ENCODE measurements at regions not wholly inside any gene's neighbourhood (a gene's known extent, or its start where the extent isn't known, plus 50 kb on each side); places are given as distances from the start of the nearest gene placed in this dataset.

DNA sequence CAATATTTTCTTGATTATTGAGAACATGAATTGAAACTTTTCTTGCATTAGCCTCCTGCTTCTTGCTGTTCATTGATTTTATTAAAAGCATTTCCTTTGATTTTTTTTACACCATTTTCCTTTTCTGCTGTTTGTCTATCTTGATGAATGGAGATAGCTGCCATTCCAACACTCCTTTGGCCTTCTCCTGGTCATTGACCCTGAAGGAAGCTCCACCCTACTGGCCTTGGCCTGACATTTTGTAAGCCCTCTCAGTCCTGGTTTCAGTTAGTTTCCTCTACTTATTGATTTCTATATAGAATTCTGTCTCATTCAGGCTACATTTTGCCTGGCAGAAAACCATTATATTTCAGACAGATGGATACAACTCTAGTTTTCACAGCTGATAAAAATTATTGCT, 115.1 kb upstream of the DMRTA1 start:
- H3K9me3 Mint-ChIP-seq (ENCODE audit: low read depth, unreplicated experiment) = no peaks in the 10 kb centered on the region
- peaks cover 8% of the 10 kb centered on the region for H3K4me1 Mint-ChIP-seq (ENCODE audit: low read depth, unreplicated experiment)
- TF ChIP-seq, protein P1, sequence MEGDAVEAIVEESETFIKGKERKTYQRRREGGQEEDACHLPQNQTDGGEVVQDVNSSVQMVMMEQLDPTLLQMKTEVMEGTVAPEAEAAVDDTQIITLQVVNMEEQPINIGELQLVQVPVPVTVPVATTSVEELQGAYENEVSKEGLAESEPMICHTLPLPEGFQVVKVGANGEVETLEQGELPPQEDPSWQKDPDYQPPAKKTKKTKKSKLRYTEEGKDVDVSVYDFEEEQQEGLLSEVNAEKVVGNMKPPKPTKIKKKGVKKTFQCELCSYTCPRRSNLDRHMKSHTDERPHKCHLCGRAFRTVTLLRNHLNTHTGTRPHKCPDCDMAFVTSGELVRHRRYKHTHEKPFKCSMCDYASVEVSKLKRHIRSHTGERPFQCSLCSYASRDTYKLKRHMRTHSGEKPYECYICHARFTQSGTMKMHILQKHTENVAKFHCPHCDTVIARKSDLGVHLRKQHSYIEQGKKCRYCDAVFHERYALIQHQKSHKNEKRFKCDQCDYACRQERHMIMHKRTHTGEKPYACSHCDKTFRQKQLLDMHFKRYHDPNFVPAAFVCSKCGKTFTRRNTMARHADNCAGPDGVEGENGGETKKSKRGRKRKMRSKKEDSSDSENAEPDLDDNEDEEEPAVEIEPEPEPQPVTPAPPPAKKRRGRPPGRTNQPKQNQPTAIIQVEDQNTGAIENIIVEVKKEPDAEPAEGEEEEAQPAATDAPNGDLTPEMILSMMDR (IDR thresholded peaks at IDR 0.05; ENCODE audit: unreplicated experiment) = no peak
- no peak overlapping the region for H3K4me3 Mint-ChIP-seq (ENCODE audit: low read depth, unreplicated experiment)
- CTCF ChIA-PET = no interaction called here
- BruUV-seq (replicated peaks) = no TSS peak
- intact Hi-C loops (cut with micrococcal nuclease; ENCODE audit: unreplicated experiment) = no loop called here
- H3K27me3 Mint-ChIP-seq (ENCODE audit: unreplicated experiment) = no peaks in the 10 kb centered on the region
- H3K36me3 Mint-ChIP-seq (ENCODE audit: insufficient read depth, unreplicated experiment) = no peaks in the 10 kb centered on the region
- H3K27ac Mint-ChIP-seq (ENCODE audit: unreplicated experiment) = no peak overlapping the region
- no peak for DNase-seq

DNA sequence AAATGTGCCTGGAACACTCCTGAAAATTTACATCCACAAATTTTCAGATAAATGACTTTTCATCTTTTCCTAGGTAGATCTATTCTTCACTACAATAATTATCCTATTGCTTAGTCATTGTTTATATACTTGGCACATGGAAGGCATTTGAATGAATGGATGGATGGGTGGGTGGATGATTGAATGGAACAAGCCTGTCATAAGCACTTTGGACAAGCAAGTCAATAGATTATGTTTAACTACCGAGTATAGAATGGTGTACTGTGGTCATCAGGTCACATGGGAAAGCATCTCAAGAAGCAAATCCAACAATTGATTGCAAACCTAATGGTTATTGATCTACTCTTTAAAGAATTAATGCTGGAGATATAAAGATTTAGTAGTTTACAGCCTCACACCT, 114.4 kb upstream of the DMRTA1 start:
- Mint-ChIP-seq H3K4me3 (ENCODE audit: low read depth, unreplicated experiment) (no peak overlapping the region), H3K27me3 (ENCODE audit: unreplicated experiment) (no peaks in the 10 kb centered on the region), H3K36me3 (ENCODE audit: insufficient read depth, unreplicated experiment) (no peaks in the 10 kb centered on the region), H3K4me1 (ENCODE audit: low read depth, unreplicated experiment) (peaks cover 8% of the 10 kb centered on the region), H3K27ac (ENCODE audit: unreplicated experiment) (no peak overlapping the region), H3K9me3 (ENCODE audit: low read depth, unreplicated experiment) (no peaks in the 10 kb centered on the region)
- DNase-seq = no peak
- CTCF ChIA-PET = no interaction called here
- TF ChIP-seq, protein P1 (IDR thresholded peaks at IDR 0.05; ENCODE audit: unreplicated experiment) = no peak
- intact Hi-C loops (cut with micrococcal nuclease; ENCODE audit: unreplicated experiment) = no loop called here
- BruUV-seq (replicated peaks) = no TSS peak

DNA sequence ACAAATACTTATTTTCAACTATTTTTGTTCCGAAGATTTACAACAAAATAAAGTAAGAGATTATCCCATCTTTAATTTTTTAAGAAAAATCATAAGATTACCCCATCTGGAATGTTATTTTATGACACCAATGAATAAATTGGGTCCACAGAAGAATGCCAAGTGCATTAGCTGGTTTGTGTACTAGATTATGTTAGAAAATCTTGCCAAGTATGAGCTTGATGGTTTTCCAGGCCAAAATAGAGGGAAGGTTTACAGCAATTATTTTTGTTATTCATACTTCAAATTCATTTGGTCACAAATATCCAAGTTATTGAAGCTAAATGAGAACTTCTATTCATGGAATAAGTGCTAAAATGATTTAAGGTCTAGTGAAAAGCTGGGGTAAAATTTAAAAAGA, 109.4 kb upstream of the DMRTA1 start:
- CTCF ChIA-PET = interaction anchor here (0.8 to 1.0 kb wide), 2 partner anchors 27 to 30 kb away, joined by 3 read pairs; no protein-coding TSS in a partner anchor

DNA sequence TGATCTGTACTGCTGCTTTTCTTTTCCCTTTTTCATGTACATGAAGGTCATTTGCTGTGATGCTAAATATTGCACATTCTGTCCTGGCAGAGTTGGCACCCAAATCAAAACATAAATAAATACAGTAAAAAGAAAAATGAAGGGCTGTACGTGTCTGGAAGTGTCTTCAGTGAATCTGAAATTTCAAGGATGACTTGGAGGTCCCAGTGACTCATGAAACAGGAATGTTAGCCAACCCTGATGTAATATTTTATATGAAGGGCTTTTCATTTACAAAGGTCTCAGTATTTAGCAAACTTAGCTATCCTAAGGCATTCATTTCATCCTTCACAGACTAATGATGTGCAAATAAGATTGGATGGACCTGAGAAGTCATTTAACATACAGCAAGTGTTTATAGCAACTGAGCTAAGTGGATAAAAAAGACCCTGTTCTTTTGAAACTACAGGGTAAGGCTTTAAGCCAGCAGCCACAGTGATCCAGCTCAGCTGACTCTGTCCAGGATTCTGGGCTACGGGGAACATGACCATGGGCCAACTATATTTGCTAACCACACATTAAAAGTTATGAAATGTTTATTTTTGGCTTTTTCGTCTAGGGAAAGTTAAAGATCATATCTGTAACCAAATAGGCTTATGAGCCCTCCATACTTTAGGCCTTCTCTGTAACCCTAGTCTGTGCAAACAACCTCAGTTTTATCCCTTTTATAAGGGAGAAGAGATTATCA, 104.0 kb upstream of the DMRTA1 start:
- intact Hi-C loops (cut with micrococcal nuclease; ENCODE audit: unreplicated experiment) = no loop called here
- Mint-ChIP-seq H3K36me3 (ENCODE audit: insufficient read depth, unreplicated experiment) (no peaks in the 10 kb centered on the region), H3K27ac (ENCODE audit: unreplicated experiment) (no peak overlapping the region), H3K4me3 (ENCODE audit: low read depth, unreplicated experiment) (no peak overlapping the region), H3K4me1 (ENCODE audit: low read depth, unreplicated experiment) (no peaks in the 10 kb centered on the region), H3K9me3 (ENCODE audit: low read depth, unreplicated experiment) (no peaks in the 10 kb centered on the region), H3K27me3 (ENCODE audit: unreplicated experiment) (no peaks in the 10 kb centered on the region)
- CTCF ChIA-PET = no interaction called here
- no peak for DNase-seq
- TF ChIP-seq, protein P1 (IDR thresholded peaks at IDR 0.05; ENCODE audit: unreplicated experiment) = no peak
- no TSS peak for BruUV-seq (replicated peaks)

More for the DNA sequence above, 109.4 kb upstream of the DMRTA1 start:
- Mint-ChIP-seq H3K27me3 (ENCODE audit: unreplicated experiment) (no peaks in the 10 kb centered on the region), H3K9me3 (ENCODE audit: low read depth, unreplicated experiment) (no peaks in the 10 kb centered on the region), H3K27ac (ENCODE audit: unreplicated experiment) (no peak overlapping the region), H3K4me1 (ENCODE audit: low read depth, unreplicated experiment) (no peaks in the 10 kb centered on the region), H3K4me3 (ENCODE audit: low read depth, unreplicated experiment) (no peak overlapping the region), H3K36me3 (ENCODE audit: insufficient read depth, unreplicated experiment) (no peaks in the 10 kb centered on the region)
- BruUV-seq (replicated peaks) = no TSS peak
- DNase-seq = no peak
- TF ChIP-seq, protein P1 (IDR thresholded peaks at IDR 0.05; ENCODE audit: unreplicated experiment) = no peak
- intact Hi-C loops (cut with micrococcal nuclease; ENCODE audit: unreplicated experiment) = no loop called here

Data from Calu3 (cell line).